ENCODE measurements at regions not wholly inside any gene's neighbourhood (a gene's known extent, or its start where the extent isn't known, plus 50 kb on each side); places are given as distances from the start of the nearest gene placed in this dataset.

GRCh38 chr7:110519851-110520250 lies 571.1 kb upstream of the LRRN3 start:
- intact Hi-C loops (cut with DNase I), result no loop called here
- TF ChIP-seq POLR2AphosphoS5 (IDR thresholded peaks at IDR 0.05) (no peak), POLR2A (IDR thresholded peaks at IDR 0.05) (no peak)
- TF ChIP-seq, protein P1, sequence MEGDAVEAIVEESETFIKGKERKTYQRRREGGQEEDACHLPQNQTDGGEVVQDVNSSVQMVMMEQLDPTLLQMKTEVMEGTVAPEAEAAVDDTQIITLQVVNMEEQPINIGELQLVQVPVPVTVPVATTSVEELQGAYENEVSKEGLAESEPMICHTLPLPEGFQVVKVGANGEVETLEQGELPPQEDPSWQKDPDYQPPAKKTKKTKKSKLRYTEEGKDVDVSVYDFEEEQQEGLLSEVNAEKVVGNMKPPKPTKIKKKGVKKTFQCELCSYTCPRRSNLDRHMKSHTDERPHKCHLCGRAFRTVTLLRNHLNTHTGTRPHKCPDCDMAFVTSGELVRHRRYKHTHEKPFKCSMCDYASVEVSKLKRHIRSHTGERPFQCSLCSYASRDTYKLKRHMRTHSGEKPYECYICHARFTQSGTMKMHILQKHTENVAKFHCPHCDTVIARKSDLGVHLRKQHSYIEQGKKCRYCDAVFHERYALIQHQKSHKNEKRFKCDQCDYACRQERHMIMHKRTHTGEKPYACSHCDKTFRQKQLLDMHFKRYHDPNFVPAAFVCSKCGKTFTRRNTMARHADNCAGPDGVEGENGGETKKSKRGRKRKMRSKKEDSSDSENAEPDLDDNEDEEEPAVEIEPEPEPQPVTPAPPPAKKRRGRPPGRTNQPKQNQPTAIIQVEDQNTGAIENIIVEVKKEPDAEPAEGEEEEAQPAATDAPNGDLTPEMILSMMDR (IDR thresholded peaks at IDR 0.05), result no peak
- no peaks in the 10 kb centered on the region for H3K36me3 ChIP-seq
- H3K27me3 ChIP-seq (replicated peaks; ENCODE audit: insufficient read depth), result no peaks in the 10 kb centered on the region
- H3K4me1 ChIP-seq (replicated peaks), result no peaks in the 10 kb centered on the region
- DNase-seq (ENCODE audit: low spot score), result no peak
- H3K4me3 ChIP-seq, result no peak overlapping the region
- H3K27ac ChIP-seq, result no peak overlapping the region
- H3K9me3 ChIP-seq, result no peaks in the 10 kb centered on the region
- WGBS, result 97% methylated on average over 8 of the region's 8 CpGs

GRCh38 chr7:110521357-110521911 lies 569.5 kb upstream of the LRRN3 start:
- Histone ChIP-seq H3K4me1 (replicated peaks) (no peaks in the 10 kb centered on the region), H3K36me3 (no peaks in the 10 kb centered on the region), H3K27ac (no peak overlapping the region), H3K27me3 (replicated peaks; ENCODE audit: insufficient read depth) (no peaks in the 10 kb centered on the region), H3K4me3 (no peak overlapping the region), H3K9me3 (no peaks in the 10 kb centered on the region)
- DNase-seq (ENCODE audit: low spot score), result no peak
- intact Hi-C loops (cut with DNase I), result no loop called here
- WGBS, result 87% methylated on average over 8 of the region's 8 CpGs
- no peak for TF ChIP-seq POLR2AphosphoS5 (IDR thresholded peaks at IDR 0.05)
- TF ChIP-seq POLR2A (IDR thresholded peaks at IDR 0.05), result no peak
- TF ChIP-seq, protein P1 (IDR thresholded peaks at IDR 0.05), result no peak

DNA sequence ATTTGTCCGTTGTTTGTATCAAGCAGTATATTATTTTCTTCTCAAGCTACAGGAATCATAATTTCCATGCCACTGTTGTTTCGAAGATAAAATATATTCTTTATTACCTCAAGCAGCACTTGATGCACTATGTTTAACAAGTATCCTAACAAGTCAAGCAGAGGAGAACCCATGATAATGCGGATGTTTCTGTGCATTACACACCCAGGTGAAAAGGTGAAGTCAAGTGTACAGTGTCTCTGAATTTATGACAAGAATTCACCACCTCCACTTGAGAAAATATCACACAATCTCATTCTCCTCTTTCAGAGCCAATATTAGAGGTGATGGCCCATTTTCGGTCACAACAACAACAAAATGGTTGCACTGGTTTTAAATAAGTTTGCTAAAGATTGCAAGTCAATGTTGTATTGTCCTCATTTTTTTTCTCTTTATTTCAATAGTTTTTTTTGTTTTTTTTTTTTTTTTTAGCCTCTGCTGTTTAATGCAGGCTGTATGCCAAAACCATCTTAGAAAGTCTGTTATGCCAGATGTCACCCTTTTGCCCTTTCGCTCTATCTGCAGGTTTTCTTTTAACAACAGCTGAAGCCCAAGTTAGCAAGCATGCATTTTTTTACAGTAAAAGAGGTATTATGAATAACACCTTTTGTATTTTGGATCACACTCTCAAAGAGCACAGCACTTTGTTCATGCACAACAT lies 568.7 kb upstream of the LRRN3 start:
- no peaks in the 10 kb centered on the region for H3K4me1 ChIP-seq (replicated peaks)
- no peaks in the 10 kb centered on the region for H3K27me3 ChIP-seq (replicated peaks; ENCODE audit: insufficient read depth)
- H3K4me3 ChIP-seq, result no peak overlapping the region
- 70% methylated on average over 5 of the region's 5 CpGs for whole genome bisulfite sequencing
- no peaks in the 10 kb centered on the region for H3K36me3 ChIP-seq
- no peak for DNase-seq (ENCODE audit: low spot score)
- no peak overlapping the region for H3K27ac ChIP-seq
- H3K9me3 ChIP-seq, result no peaks in the 10 kb centered on the region
- intact Hi-C loops (cut with DNase I), result no loop called here
- TF ChIP-seq POLR2A (IDR thresholded peaks at IDR 0.05) (no peak), POLR2AphosphoS5 (IDR thresholded peaks at IDR 0.05) (no peak)
- TF ChIP-seq, protein P1 (IDR thresholded peaks at IDR 0.05), result no peak

- H3K4me1 ChIP-seq (replicated peaks), result no peaks in the 10 kb centered on the region
- intact Hi-C loops (cut with DNase I), result no loop called here
- WGBS, result 55% methylated on average over 3 of the region's 3 CpGs
- no peaks in the 10 kb centered on the region for H3K9me3 ChIP-seq
- H3K4me3 ChIP-seq, result no peak overlapping the region
- H3K36me3 ChIP-seq, result no peaks in the 10 kb centered on the region
- no peaks in the 10 kb centered on the region for H3K27me3 ChIP-seq (replicated peaks; ENCODE audit: insufficient read depth)
- TF ChIP-seq, protein P1 (IDR thresholded peaks at IDR 0.05), result no peak
- no peak for TF ChIP-seq POLR2A (IDR thresholded peaks at IDR 0.05)
- TF ChIP-seq POLR2AphosphoS5 (IDR thresholded peaks at IDR 0.05), result no peak
- no peak overlapping the region for H3K27ac ChIP-seq
- no peak for DNase-seq (ENCODE audit: low spot score)
These were observed 568.1 kb upstream of the LRRN3 start for GRCh38 chr7:110522761-110523200.

GRCh38 chr7:110529175-110529574 lies 561.8 kb upstream of the LRRN3 start:
- 58% methylated on average over 2 of the region's 2 CpGs for WGBS
- intact Hi-C loops (cut with DNase I), result no loop called here
- no peaks in the 10 kb centered on the region for H3K9me3 ChIP-seq
- TF ChIP-seq POLR2A (IDR thresholded peaks at IDR 0.05), result no peak
- TF ChIP-seq, protein P1 (IDR thresholded peaks at IDR 0.05), result no peak
- no peak for TF ChIP-seq POLR2AphosphoS5 (IDR thresholded peaks at IDR 0.05)
- no peak overlapping the region for H3K27ac ChIP-seq
- no peak overlapping the region for H3K4me3 ChIP-seq
- no peaks in the 10 kb centered on the region for H3K4me1 ChIP-seq (replicated peaks)
- H3K36me3 ChIP-seq, result no peaks in the 10 kb centered on the region
- H3K27me3 ChIP-seq (replicated peaks; ENCODE audit: insufficient read depth), result no peaks in the 10 kb centered on the region
- DNase-seq (ENCODE audit: low spot score), result no peak
